ENCODE measurements at regions not wholly inside any gene's neighbourhood (a gene's known extent, or its start where the extent isn't known, plus 50 kb on each side); places are given as distances from the start of the nearest gene placed in this dataset.
"Not testable (repeated sequence)": the region's sequence is repeated elsewhere in the genome, so short reads cannot be mapped to it uniquely, and the experiment has no call there.

GRCh38 chr2:18301421-18302139 is 258.9 kb downstream of the RDH14 start:
- no peak for DNase-seq

DNA sequence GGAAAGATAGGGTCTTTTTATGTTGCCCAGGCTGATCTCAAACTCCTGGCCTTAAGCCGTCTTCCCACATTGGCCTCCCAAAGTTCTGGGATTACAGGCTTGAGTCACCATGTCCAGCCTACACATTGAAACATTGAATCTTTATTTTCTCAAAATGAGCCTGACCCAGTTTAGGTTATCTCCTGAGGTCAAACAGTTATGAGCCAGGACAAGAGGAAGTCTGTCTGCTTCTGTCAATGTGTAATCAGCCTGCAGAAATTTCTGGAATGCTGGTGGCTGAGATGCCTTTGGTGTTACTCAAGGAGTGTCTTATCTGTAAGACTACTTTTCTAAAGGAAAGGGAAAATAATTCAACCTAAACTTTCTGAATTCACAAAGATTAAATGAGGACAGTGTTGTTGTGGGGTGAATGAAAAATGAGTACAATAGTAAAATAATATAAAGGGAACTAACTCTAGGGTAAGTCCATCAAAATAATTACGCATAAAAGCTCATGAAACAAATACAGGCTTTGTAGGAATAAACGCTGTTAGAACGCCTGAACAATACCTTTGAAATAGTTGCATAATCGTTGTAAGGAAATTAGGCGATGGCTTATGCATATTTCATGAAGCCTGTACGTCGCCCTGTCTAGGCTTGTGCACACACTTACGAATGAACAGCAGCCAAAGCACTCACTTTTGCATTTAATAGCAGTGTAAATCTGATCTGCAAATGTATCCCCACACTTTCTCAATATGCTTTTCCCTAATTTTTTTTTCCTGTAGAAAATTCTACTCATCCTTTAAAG is 260.8 kb downstream of the RDH14 start:
- DNase-seq = no peak

DNA sequence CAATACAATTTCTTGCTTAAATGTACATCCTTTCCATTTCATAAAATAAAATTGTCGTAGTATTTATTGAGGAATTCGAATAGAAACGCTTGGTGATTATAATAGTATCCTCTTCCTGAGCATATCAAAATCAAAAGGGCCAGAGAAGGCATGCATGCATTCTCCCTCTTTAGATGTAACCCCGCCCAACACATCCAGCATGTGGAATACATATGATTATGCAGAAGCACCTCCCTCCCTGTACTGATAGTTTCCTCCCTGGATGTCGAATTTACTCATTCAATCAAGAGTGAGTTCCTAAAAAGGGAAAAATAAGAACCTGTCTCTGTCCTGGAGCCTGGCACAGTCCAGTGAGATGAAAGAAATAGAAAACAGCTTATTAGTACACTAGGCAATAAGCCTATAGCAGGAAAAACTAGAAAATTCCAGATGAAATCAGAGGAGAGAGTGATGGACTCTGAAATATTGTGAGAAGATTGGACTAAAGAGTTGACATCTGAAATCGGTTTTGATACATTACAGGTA is 262.9 kb downstream of the RDH14 start:
- DNase-seq = no peak

GRCh38 chr2:18290386-18290785 is 270.1 kb downstream of the RDH14 start:
- DNase-seq = no peak

- DNase-seq = no peak
These were observed 273.6 kb downstream of the RDH14 start for GRCh38 chr2:18286897-18287296.

- DNase-seq = no peak
These were observed 276.1 kb downstream of the RDH14 start for GRCh38 chr2:18284331-18284730.

DNA sequence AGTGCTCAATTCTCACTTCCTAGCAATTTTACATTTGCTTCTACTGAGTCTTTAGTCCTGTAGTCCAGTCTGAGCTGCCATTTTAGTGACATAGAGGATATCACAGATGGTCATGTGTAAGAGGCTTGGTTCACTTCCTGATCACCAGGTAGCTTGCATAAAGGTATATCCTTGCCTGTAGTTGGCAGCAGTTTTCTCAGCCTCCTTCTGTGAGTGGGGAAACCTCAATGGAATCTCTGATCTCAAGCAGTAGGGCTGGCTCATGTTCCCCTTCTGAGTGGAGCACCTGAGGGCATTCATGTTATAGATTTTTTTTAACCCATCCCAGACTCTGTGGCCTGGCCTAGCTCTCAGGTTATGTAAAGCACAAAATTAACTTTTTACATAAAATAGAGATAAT is 278.4 kb downstream of the RDH14 start:
- no peak for DNase-seq

DNA sequence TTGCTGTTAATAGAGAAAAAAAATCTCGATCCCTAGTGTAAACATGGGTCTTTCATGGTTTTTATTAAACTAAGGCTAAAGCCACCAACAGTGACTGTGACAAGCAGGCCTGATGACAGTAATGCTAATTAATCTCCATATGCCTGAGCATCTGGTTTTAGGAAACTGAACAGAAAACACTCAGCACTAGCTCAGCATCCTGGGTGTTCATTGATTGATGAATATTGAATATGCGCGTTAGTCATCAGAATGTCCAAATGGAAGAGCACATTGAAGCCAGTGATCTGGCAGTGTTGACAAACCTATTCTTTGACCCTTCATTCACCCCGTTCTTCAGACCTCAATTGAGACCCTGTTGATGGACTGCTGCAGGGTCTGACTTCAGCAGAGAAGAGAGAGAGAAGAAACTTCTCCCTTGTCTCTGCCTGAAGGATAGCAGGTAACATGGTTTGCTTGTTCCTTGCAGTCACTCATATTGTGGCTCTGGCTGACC is 283.8 kb downstream of the RDH14 start:
- no peak for DNase-seq

DNA sequence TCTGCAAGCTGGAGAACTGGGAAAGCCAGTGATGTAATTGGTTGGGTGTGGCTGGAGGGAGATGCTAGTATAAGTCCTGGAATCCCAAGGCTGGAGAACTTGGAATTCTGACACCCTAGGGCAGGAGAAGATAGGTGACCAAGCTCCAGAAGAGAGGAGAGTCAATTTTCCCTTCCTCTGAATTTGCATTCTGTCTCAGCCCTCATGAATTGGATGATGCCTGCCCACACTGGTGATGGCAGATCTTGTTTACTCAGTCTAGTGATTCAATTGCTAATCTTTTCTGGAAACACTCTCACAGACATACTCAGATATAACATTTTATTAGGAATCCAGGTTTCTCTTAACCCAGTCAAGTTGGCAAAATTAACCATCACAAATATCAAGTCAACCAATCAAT is 287.2 kb downstream of the RDH14 start:
- DNase-seq = no peak

GRCh38 chr2:18272148-18272494 is 288.3 kb downstream of the RDH14 start:
- DNase-seq = no peak

DNA sequence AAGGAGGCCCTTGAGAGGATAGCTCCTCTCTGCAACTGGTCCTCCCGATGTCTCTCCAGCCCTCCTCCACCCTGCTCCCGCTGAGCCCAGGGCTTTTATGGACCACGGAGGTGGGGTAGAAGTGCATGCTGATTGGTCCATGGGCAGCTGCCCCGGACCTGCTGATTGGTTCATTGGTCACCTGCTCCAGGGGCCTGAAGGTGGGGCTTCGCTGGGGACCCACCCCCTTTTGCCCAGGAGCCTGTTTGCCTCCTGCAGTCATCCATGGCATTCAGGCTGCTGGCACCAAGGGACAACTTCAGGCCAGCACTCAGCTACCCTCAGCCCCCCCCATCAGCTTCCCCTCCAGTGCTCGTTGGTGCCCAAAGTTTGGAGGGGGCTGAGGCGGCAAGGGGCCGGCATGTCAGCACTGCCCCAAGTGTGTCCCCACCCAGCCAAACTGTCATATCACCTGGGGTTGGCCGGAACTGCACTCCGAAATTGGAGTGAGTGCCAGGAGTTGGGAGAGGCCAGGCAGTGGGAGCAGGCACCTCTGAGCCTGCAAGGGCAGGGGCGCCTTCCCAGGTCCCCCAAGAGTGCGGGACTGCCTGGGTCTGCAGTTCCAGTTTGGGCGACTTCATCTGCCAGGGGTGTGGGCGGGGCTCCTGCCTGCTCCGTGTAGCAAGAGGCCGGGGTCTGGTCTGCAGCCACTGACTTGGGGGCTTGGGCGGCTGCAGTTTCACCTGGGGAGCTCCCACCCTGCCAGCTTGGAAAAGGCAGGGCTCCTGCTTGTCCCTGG is 288.9 kb downstream of the RDH14 start:
- DNase-seq = no peak

- no peak for DNase-seq
These were observed 292.1 kb downstream of the RDH14 start for GRCh38 chr2:18268400-18268799.

- DNase-seq = no peak
These were observed 293.0 kb downstream of the RDH14 start for GRCh38 chr2:18267501-18267900.

- DNase-seq = not testable (repeated sequence)
These were observed 293.8 kb downstream of the RDH14 start for GRCh38 chr2:18266699-18267098.

DNA sequence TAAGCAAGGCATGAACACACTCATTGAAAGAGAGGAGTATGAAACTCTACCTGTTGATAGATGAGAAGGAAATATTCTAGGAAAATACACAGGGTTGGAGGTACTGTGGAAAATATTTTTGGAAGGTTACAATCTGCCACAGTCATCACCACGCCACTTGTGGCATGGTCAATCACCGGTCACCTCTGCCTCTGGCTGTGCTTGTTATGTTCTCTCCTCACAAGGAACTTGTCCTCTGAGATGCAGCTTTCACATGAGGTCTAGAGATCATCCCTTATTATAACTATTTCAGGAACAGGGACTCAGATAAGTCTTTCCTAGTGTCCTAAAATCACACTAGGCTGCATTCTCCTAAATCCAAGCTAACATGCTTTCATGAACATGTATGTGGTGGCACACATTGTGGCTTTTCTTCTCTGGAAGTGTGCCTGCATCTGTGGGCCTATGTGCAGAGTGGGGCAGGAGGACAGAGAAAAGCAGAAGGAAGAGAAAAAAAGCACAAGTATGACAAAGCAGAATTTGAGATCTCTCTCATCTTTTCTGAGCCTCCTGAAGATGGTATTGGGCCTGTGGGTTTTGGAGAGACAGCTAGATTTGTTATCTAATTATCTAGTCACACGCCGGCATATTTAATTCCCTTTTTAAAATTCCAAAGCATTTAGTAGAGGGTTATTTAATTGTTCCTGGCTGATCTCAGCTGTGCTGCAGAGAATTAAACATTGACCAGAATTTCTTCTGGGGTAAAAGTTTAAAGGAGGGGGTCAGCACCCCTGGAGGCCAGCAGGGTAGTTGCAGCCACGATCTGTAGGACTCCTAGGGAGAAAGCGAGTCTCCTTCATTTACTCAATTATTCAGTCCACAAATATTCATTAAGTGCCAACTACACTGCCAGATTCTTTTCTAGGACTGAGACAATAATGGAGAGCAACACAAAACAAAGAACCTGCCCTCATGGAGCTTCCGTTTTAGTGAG is 294.6 kb downstream of the RDH14 start:
- no peak for DNase-seq

DNA sequence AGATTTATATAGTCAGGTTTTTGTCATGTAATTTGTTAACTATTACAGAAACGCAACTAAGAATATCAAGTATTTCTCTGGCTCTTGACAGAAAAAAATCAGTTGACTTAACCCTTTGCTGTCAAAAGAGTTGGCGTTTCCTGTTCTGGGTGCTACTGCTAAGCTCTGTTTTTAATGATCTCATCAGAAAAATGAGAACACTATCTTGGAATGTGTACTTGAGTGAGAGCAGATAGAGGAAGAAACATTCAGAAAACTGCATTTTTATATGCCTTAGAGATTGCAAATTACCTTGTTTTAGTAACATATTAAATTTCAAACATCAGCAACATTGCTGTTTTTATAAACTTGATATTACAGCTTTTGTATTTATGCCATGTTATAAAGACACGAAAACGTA is 297.9 kb downstream of the RDH14 start:
- DNase-seq = no peak

DNA sequence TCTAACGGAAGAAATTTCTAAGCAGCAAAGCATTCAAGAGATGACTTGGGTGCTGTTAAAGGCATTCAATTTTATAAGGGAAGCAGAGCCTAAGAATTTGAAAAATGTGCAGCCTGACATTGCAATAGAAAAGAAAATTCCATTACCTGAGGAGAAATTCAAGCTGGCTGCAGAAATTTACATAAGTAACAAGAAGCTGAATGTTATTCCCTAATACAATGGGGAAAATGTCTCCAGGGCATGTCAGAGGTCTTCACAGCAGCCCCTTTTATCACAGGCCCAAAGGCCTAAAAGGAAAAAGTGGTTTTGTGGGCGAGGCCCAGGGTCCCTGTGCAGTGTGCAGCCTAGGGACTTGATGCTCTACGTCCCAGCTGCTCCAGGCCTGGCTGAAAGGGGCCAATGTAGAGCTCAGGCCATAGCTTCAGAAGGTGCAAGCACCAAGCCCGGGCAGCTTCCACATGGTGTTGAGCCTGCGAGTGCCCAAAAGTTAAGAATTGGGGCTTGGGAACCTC is 306.7 kb downstream of the RDH14 start:
- no peak for DNase-seq

- no peak for DNase-seq
These were observed 309.0 kb downstream of the RDH14 start for GRCh38 chr2:18251486-18251885.

- DNase-seq = no peak
These were observed 313.0 kb downstream of the RDH14 start for GRCh38 chr2:18247282-18248110.

- DNase-seq = no peak
These were observed 315.1 kb downstream of the RDH14 start for GRCh38 chr2:18245375-18245774.

DNA sequence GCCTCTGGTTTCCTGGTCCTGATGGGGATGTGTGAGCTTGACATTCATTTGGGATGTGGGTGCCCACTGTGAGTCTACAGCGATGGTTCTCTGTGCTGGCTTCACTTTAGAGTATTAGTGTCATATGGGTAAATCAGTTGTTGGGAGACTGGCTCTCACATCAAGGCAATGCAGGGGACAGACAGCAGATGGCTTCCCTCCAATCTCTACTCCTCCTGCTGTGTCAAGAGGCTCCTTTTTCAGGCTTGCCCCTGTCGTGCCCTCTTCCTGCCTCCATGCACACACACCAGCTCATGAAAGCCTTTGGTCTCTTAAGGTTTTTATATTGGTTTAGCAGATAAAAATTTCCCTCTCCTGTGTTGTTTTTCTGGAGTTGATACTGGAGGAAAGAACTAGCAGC is 315.6 kb downstream of the RDH14 start:
- no peak for DNase-seq

Measured in midbrain (tissue), 1 donor.